NCI-H2227 (cell line): ENCODE measurements at regions not wholly inside any gene's neighbourhood (a gene's known extent, or its start where the extent isn't known, plus 50 kb on each side); places are given as distances from the start of the nearest gene placed in this dataset.
"Not testable (repeated sequence)": the region's sequence is repeated elsewhere in the genome, so short reads cannot be mapped to it uniquely, and the experiment has no call there.

Experiments
- DNase-seq: peaks from one replicate; lab custom pipeline; 2025; ENCODE audit not compliant: unreplicated experiment; lab: John Stamatoyannopoulos, UW

GRCh38 chr15:91655563-91656290, 197.8 kb upstream of the SLCO3A1 start:
- DNase-seq, result not testable (repeated sequence)

- DNase-seq, result peak; percentile 72
Observed at GRCh38 chr15:91660174-91660649, 193.3 kb upstream of the SLCO3A1 start.

GRCh38 chr15:91664224-91664836, 189.2 kb upstream of the SLCO3A1 start:
- DNase-seq, result no peak

- no peak for DNase-seq
Observed at GRCh38 chr15:91665212-91665611, 188.3 kb upstream of the SLCO3A1 start.

- DNase-seq, result no peak
Observed at GRCh38 chr15:91668370-91668769, 185.1 kb upstream of the SLCO3A1 start.

- no peak for DNase-seq
Observed at GRCh38 chr15:91670108-91670507, 183.4 kb upstream of the SLCO3A1 start.

- DNase-seq, result no peak
Observed at GRCh38 chr15:91678003-91678402, 175.5 kb upstream of the SLCO3A1 start.

GRCh38 chr15:91679447-91679846, 174.1 kb upstream of the SLCO3A1 start:
- no peak for DNase-seq

- DNase-seq, result no peak
Observed at GRCh38 chr15:91685436-91685835, 168.1 kb upstream of the SLCO3A1 start.

- DNase-seq, result no peak
Observed at GRCh38 chr15:91688811-91689210, 164.7 kb upstream of the SLCO3A1 start.

- no peak for DNase-seq
Observed at GRCh38 chr15:91689377-91689776, 164.1 kb upstream of the SLCO3A1 start.

GRCh38 chr15:91692596-91692995, 160.9 kb upstream of the SLCO3A1 start:
- DNase-seq, result no peak

GRCh38 chr15:91694131-91694830, 159.2 kb upstream of the SLCO3A1 start:
- DNase-seq, result peak; percentile 1

- no peak for DNase-seq
Observed at GRCh38 chr15:91694831-91695210, 158.7 kb upstream of the SLCO3A1 start.

GRCh38 chr15:91695799-91696198, 157.7 kb upstream of the SLCO3A1 start:
- no peak for DNase-seq

- DNase-seq, result no peak
Observed at GRCh38 chr15:91696981-91697380, 156.5 kb upstream of the SLCO3A1 start.

GRCh38 chr15:91698241-91698640, 155.3 kb upstream of the SLCO3A1 start:
- no peak for DNase-seq

GRCh38 chr15:91699741-91700140, 153.8 kb upstream of the SLCO3A1 start:
- no peak for DNase-seq

GRCh38 chr15:91703274-91703673, 150.2 kb upstream of the SLCO3A1 start:
- DNase-seq, result no peak

GRCh38 chr15:91704343-91704742, 149.2 kb upstream of the SLCO3A1 start:
- DNase-seq, result no peak

- peak; percentile 36 for DNase-seq
Observed at GRCh38 chr15:91706322-91707032, 147.0 kb upstream of the SLCO3A1 start.
